GM12878 (cell line): ENCODE measurements at regions not wholly inside any gene's neighbourhood (a gene's known extent, or its start where the extent isn't known, plus 50 kb on each side); places are given as distances from the start of the nearest gene placed in this dataset.

Source experiments
- BMI1 ChIP-seq: fragments of 450-650 bp; IDR thresholded peaks from 2 replicates; pipeline ENCODE4 v1.6.1; 2016; ENCODE audit warnings: mild to moderate bottlenecking, moderate library complexity, borderline replicate concordance
- CTCF ChIP-seq, 3 experiments: IDR thresholded peaks in 2 of 3; conservative IDR thresholded peaks in 1 of 3; 2 replicates each; pipeline ENCODE4 v1.5.1; 2011; ENCODE audit warnings: low read depth in 3 of 3, low read length in 3 of 3, mild to moderate bottlenecking in 3 of 3, control low read depth in 2 of 3, moderate library complexity in 2 of 3, inconsistent platforms in 1 of 3, mixed read lengths in 1 of 3; ENCODE audit not compliant: control insufficient read depth in 2 of 3, insufficient read depth in 1 of 3; ENCODE audit errors: extremely low read depth in 1 of 3
- E2F8 ChIP-seq: fragments of 450-650 bp; IDR thresholded peaks from 2 replicates; pipeline ENCODE4 v1.6.1; 2018; ENCODE audit warnings: mild to moderate bottlenecking, low read depth, moderate library complexity; ENCODE audit not compliant: partially characterized antibody
- IRF3 ChIP-seq: fragments of 450-650 bp; IDR thresholded peaks from 2 replicates; pipeline ENCODE4 v1.6.1; 2014; ENCODE audit warnings: mild to moderate bottlenecking
- JUND ChIP-seq: IDR thresholded peaks from 2 replicates; pipeline ENCODE4 v1.6.1; 2012; ENCODE audit warnings: low read depth, mild to moderate bottlenecking, low read length, improper control_type of control experiment, moderate library complexity
- PBX3 ChIP-seq: IDR thresholded peaks from 2 replicates; pipeline ENCODE4 v1.6.1; 2011; ENCODE audit warnings: mild to moderate bottlenecking, low read depth, low read length, moderate library complexity; ENCODE audit not compliant: insufficient replicate concordance
- RAD21 ChIP-seq: IDR thresholded peaks from 2 replicates; pipeline ENCODE4 v1.6.1; 2011; ENCODE audit warnings: mild to moderate bottlenecking, low read depth, low read length, moderate library complexity; ENCODE audit not compliant: insufficient read depth
- SMC3 ChIP-seq: IDR thresholded peaks from 2 replicates; pipeline ENCODE4 v1.6.1; 2011; ENCODE audit warnings: low read length, improper control_type of control experiment, borderline replicate concordance

- no peak for TF ChIP-seq SMC3
- TF ChIP-seq CTCF (IDR thresholded peaks at IDR 0.05 in 2 of 3, conservative IDR thresholded peaks at IDR 0.05 in 1 of 3; ENCODE audit: control insufficient read depth in 2 of 3, extremely low read depth in 1 of 3, insufficient read depth in 1 of 3, low read depth in 3 of 3, low read length in 3 of 3), result no peak
- TF ChIP-seq BMI1, result no peak
- no peak for TF ChIP-seq JUND
- TF ChIP-seq PBX3, result no peak
- TF ChIP-seq IRF3, result no peak
- no peak for TF ChIP-seq E2F8
- no peak for TF ChIP-seq RAD21
Measured at GRCh38 chr11:116534270-116534975, 238.4 kb downstream of the BUD13 start.
